ENCODE measurements at regions not wholly inside any gene's neighbourhood (a gene's known extent, or its start where the extent isn't known, plus 50 kb on each side); places are given as distances from the start of the nearest gene placed in this dataset.
"Not testable (repeated sequence)": the region's sequence is repeated elsewhere in the genome, so short reads cannot be mapped to it uniquely, and the experiment has no call there.

GRCh38 chr22:10698836-10699235 is 4829.2 kb upstream of the OR11H1 start:
- DNase-seq; H3K4me3 Mint-ChIP-seq (ENCODE audit: low read depth, unreplicated experiment); H3K9me3 Mint-ChIP-seq (ENCODE audit: low read depth, unreplicated experiment); intact Hi-C loops (cut with micrococcal nuclease; ENCODE audit: unreplicated experiment); CTCF ChIA-PET; BruUV-seq (replicated peaks); H3K27ac Mint-ChIP-seq (ENCODE audit: unreplicated experiment); H3K27me3 Mint-ChIP-seq (ENCODE audit: unreplicated experiment); H3K36me3 Mint-ChIP-seq (ENCODE audit: insufficient read depth, unreplicated experiment); H3K4me1 Mint-ChIP-seq (ENCODE audit: low read depth, unreplicated experiment): not testable (repeated sequence)

GRCh38 chr22:10699301-10700097 is 4828.5 kb upstream of the OR11H1 start:
- H3K4me3 Mint-ChIP-seq (ENCODE audit: low read depth, unreplicated experiment); CTCF ChIA-PET; H3K27me3 Mint-ChIP-seq (ENCODE audit: unreplicated experiment); intact Hi-C loops (cut with micrococcal nuclease; ENCODE audit: unreplicated experiment); H3K4me1 Mint-ChIP-seq (ENCODE audit: low read depth, unreplicated experiment); BruUV-seq (replicated peaks); H3K27ac Mint-ChIP-seq (ENCODE audit: unreplicated experiment); H3K36me3 Mint-ChIP-seq (ENCODE audit: insufficient read depth, unreplicated experiment); H3K9me3 Mint-ChIP-seq (ENCODE audit: low read depth, unreplicated experiment); DNase-seq: not testable (repeated sequence)

GRCh38 chr22:10708175-10708574 is 4819.8 kb upstream of the OR11H1 start:
- H3K4me1 Mint-ChIP-seq (ENCODE audit: low read depth, unreplicated experiment); H3K27me3 Mint-ChIP-seq (ENCODE audit: unreplicated experiment); H3K4me3 Mint-ChIP-seq (ENCODE audit: low read depth, unreplicated experiment); H3K36me3 Mint-ChIP-seq (ENCODE audit: insufficient read depth, unreplicated experiment); H3K27ac Mint-ChIP-seq (ENCODE audit: unreplicated experiment); BruUV-seq (replicated peaks); intact Hi-C loops (cut with micrococcal nuclease; ENCODE audit: unreplicated experiment); DNase-seq; CTCF ChIA-PET; H3K9me3 Mint-ChIP-seq (ENCODE audit: low read depth, unreplicated experiment): not testable (repeated sequence)

GRCh38 chr22:10710923-10711322 is 4817.1 kb upstream of the OR11H1 start:
- CTCF ChIA-PET; H3K4me1 Mint-ChIP-seq (ENCODE audit: low read depth, unreplicated experiment); intact Hi-C loops (cut with micrococcal nuclease; ENCODE audit: unreplicated experiment); H3K36me3 Mint-ChIP-seq (ENCODE audit: insufficient read depth, unreplicated experiment); H3K27me3 Mint-ChIP-seq (ENCODE audit: unreplicated experiment); H3K27ac Mint-ChIP-seq (ENCODE audit: unreplicated experiment); DNase-seq; H3K4me3 Mint-ChIP-seq (ENCODE audit: low read depth, unreplicated experiment); BruUV-seq (replicated peaks): not testable (repeated sequence)
- H3K9me3 Mint-ChIP-seq (ENCODE audit: low read depth, unreplicated experiment) = peaks cover 18% of the 10 kb centered on the region

- intact Hi-C loops (cut with micrococcal nuclease; ENCODE audit: unreplicated experiment); H3K4me1 Mint-ChIP-seq (ENCODE audit: low read depth, unreplicated experiment); H3K27ac Mint-ChIP-seq (ENCODE audit: unreplicated experiment); BruUV-seq (replicated peaks); H3K27me3 Mint-ChIP-seq (ENCODE audit: unreplicated experiment); CTCF ChIA-PET; H3K36me3 Mint-ChIP-seq (ENCODE audit: insufficient read depth, unreplicated experiment); DNase-seq; H3K4me3 Mint-ChIP-seq (ENCODE audit: low read depth, unreplicated experiment): not testable (repeated sequence)
- H3K9me3 Mint-ChIP-seq (ENCODE audit: low read depth, unreplicated experiment) = peaks cover 55% of the 10 kb centered on the region
Observed at GRCh38 chr22:10722804-10723203, 4805.2 kb upstream of the OR11H1 start.

- H3K4me1 Mint-ChIP-seq (ENCODE audit: low read depth, unreplicated experiment); BruUV-seq (replicated peaks); CTCF ChIA-PET; H3K36me3 Mint-ChIP-seq (ENCODE audit: insufficient read depth, unreplicated experiment); H3K27me3 Mint-ChIP-seq (ENCODE audit: unreplicated experiment); H3K4me3 Mint-ChIP-seq (ENCODE audit: low read depth, unreplicated experiment); DNase-seq; H3K27ac Mint-ChIP-seq (ENCODE audit: unreplicated experiment); intact Hi-C loops (cut with micrococcal nuclease; ENCODE audit: unreplicated experiment): not testable (repeated sequence)
- H3K9me3 Mint-ChIP-seq (ENCODE audit: low read depth, unreplicated experiment) = peaks cover 63% of the 10 kb centered on the region
Observed at GRCh38 chr22:10723966-10724365, 4804.0 kb upstream of the OR11H1 start.

- no peak for TF ChIP-seq CTCF (IDR thresholded peaks at IDR 0.05; ENCODE audit: unreplicated experiment)
- H3K4me3 Mint-ChIP-seq (ENCODE audit: low read depth, unreplicated experiment) = no peak overlapping the region
- CTCF ChIA-PET = no interaction called here
- H3K27ac Mint-ChIP-seq (ENCODE audit: unreplicated experiment) = no peak overlapping the region
- intact Hi-C loops (cut with micrococcal nuclease; ENCODE audit: unreplicated experiment) = no loop called here
- no peaks in the 10 kb centered on the region for H3K27me3 Mint-ChIP-seq (ENCODE audit: unreplicated experiment)
- H3K4me1 Mint-ChIP-seq (ENCODE audit: low read depth, unreplicated experiment) = no peaks in the 10 kb centered on the region
- no peaks in the 10 kb centered on the region for H3K36me3 Mint-ChIP-seq (ENCODE audit: insufficient read depth, unreplicated experiment)
- BruUV-seq (replicated peaks) = no TSS peak
- peaks cover 56% of the 10 kb centered on the region for H3K9me3 Mint-ChIP-seq (ENCODE audit: low read depth, unreplicated experiment)
- no peak for DNase-seq
Observed at GRCh38 chr22:10727393-10727792, 4800.6 kb upstream of the OR11H1 start.

GRCh38 chr22:10729979-10730378 is 4798.0 kb upstream of the OR11H1 start:
- peaks cover 40% of the 10 kb centered on the region for H3K9me3 Mint-ChIP-seq (ENCODE audit: low read depth, unreplicated experiment)
- DNase-seq; intact Hi-C loops (cut with micrococcal nuclease; ENCODE audit: unreplicated experiment); H3K27ac Mint-ChIP-seq (ENCODE audit: unreplicated experiment); H3K4me3 Mint-ChIP-seq (ENCODE audit: low read depth, unreplicated experiment); CTCF ChIA-PET; H3K27me3 Mint-ChIP-seq (ENCODE audit: unreplicated experiment); BruUV-seq (replicated peaks); H3K36me3 Mint-ChIP-seq (ENCODE audit: insufficient read depth, unreplicated experiment); H3K4me1 Mint-ChIP-seq (ENCODE audit: low read depth, unreplicated experiment): not testable (repeated sequence)

GRCh38 chr22:10730706-10731105 is 4797.3 kb upstream of the OR11H1 start:
- H3K9me3 Mint-ChIP-seq (ENCODE audit: low read depth, unreplicated experiment) = peaks cover 40% of the 10 kb centered on the region
- H3K4me3 Mint-ChIP-seq (ENCODE audit: low read depth, unreplicated experiment); H3K27me3 Mint-ChIP-seq (ENCODE audit: unreplicated experiment); CTCF ChIA-PET; BruUV-seq (replicated peaks); H3K27ac Mint-ChIP-seq (ENCODE audit: unreplicated experiment); H3K4me1 Mint-ChIP-seq (ENCODE audit: low read depth, unreplicated experiment); DNase-seq; H3K36me3 Mint-ChIP-seq (ENCODE audit: insufficient read depth, unreplicated experiment); intact Hi-C loops (cut with micrococcal nuclease; ENCODE audit: unreplicated experiment): not testable (repeated sequence)

All from Calu3 (cell line).